Tibial nerve (tissue), 4 donors: ENCODE measurements at regions not wholly inside any gene's neighbourhood (a gene's known extent, or its start where the extent isn't known, plus 50 kb on each side); places are given as distances from the start of the nearest gene placed in this dataset.

Experiments used
- DNase-seq, 2 donors: peaks; one replicate each; pipeline ENCODE4 v3.0.0-alpha.2; 2019; ENCODE audit warnings: low spot score in 2 of 2
- H3K27ac ChIP-seq, 4 donors: fragments of 200-600 bp; sonication (generic) in 3 of 4; one replicate each; pipeline ENCODE4 v1.5.1; 2017 to 2019; ENCODE audit warnings: mild to moderate bottlenecking in 1 of 4
- H3K27me3 ChIP-seq, 2 donors: fragments of 200-600 bp; sonication (generic) in 1 of 2; one replicate each; pipeline versions ENCODE4 v1.5.1 to v1.6.0; 2017 to 2019
- H3K36me3 ChIP-seq, 3 donors: fragments of 200-600 bp; sonication (generic); one replicate each; pipeline ENCODE4 v1.5.1; 2018 to 2019
- H3K4me1 ChIP-seq, 4 donors: fragments of 200-600 bp; sonication (generic) in 3 of 4; one replicate each; pipeline ENCODE4 v1.5.1; 2017 to 2019
- H3K4me3 ChIP-seq, 4 donors: fragments of 200-600 bp; sonication (generic) in 3 of 4; one replicate each; pipeline ENCODE4 v1.5.1; 2017 to 2019; ENCODE audit warnings: mild to moderate bottlenecking in 1 of 4, moderate library complexity in 1 of 4
- H3K9me3 ChIP-seq, 4 donors: fragments of 200-600 bp; sonication (generic) in 3 of 4; one replicate each; pipeline ENCODE4 v1.5.1; 2017 to 2019
- CTCF ChIP-seq, 5 experiments: fragments of 200-600 bp in 3 of 5; fragments of 450-650 bp in 2 of 5; sonication (generic) in 3 of 5; IDR thresholded peaks; one replicate each; pipeline ENCODE4 v1.5.1; 2016 to 2019; ENCODE audit warnings: antibody characterized with exemption in 5 of 5, mild to moderate bottlenecking in 3 of 5, moderate library complexity in 2 of 5
- EP300 ChIP-seq, 2 donors: sonication (generic); formaldehyde crosslinking; IDR thresholded peaks; one replicate each; pipeline ENCODE4 v1.6.1; 2017; ENCODE audit warnings: antibody characterized with exemption in 2 of 2, mild to moderate bottlenecking in 1 of 2
- POLR2A ChIP-seq, 2 donors: fragments of 450-650 bp; IDR thresholded peaks; one replicate each; pipeline ENCODE4 v1.6.1; 2017; ENCODE audit warnings: antibody characterized with exemption in 2 of 2, mild to moderate bottlenecking in 2 of 2, moderate library complexity in 2 of 2
- WGBS, 2 donors: methylation state at CpG; one replicate each; pipeline ENCODE4 v1.1.5; 2018; 5-methylcytosine and 5-hydroxymethylcytosine counted together

GRCh38 chr6:28768187-28768913, 155.4 kb downstream of the TRIM27 start:
- Histone ChIP-seq H3K36me3 (no peaks in the 10 kb centered on the region), H3K4me3 (no peak overlapping the region), H3K27me3 (peaks cover 0 to 99% of the 10 kb centered on the region in 2 donors), H3K9me3 (peaks cover 0 to 20% (median 0%) of the 10 kb centered on the region in 4 donors), H3K27ac (no peak overlapping the region), H3K4me1 (peaks cover 0 to 7% (median 0%) of the 10 kb centered on the region in 4 donors)
- DNase-seq = no peak
- WGBS, 2 donors = 23 to 26% methylated on average over 12 of the region's 12 CpGs
- TF ChIP-seq POLR2A (IDR thresholded peaks at IDR 0.05) = no peak
- TF ChIP-seq EP300 (IDR thresholded peaks at IDR 0.05) = no peak
- no peak for TF ChIP-seq CTCF (IDR thresholded peaks at IDR 0.05)

GRCh38 chr6:28769626-28770402, 154.0 kb downstream of the TRIM27 start:
- Histone ChIP-seq H3K4me1 (peaks cover 0 to 7% (median 0%) of the 10 kb centered on the region in 4 donors), H3K36me3 (no peaks in the 10 kb centered on the region), H3K27me3 (peaks cover 0 to 99% of the 10 kb centered on the region in 2 donors), H3K4me3 (no peak overlapping the region), H3K9me3 (peaks cover 0 to 6% (median 0%) of the 10 kb centered on the region in 4 donors), H3K27ac (no peak overlapping the region)
- TF ChIP-seq EP300 (IDR thresholded peaks at IDR 0.05) = no peak
- no peak for TF ChIP-seq POLR2A (IDR thresholded peaks at IDR 0.05)
- no peak for TF ChIP-seq CTCF (IDR thresholded peaks at IDR 0.05)
- DNase-seq = no peak
- 12 to 14% methylated on average over 20 of the region's 20 CpGs for whole genome bisulfite sequencing, 2 donors

GRCh38 chr6:28770732-28771131, 153.1 kb downstream of the TRIM27 start:
- no peaks in the 10 kb centered on the region for H3K36me3 ChIP-seq
- H3K4me3 ChIP-seq = no peak overlapping the region
- peaks cover 0 to 7% (median 0%) of the 10 kb centered on the region in 4 donors for H3K4me1 ChIP-seq
- H3K27ac ChIP-seq = no peak overlapping the region
- DNase-seq = no peak
- WGBS, 2 donors = 11 to 39% methylated on average over 14 of the region's 14 CpGs
- H3K9me3 ChIP-seq = no peaks in the 10 kb centered on the region
- peaks cover 0 to 99% of the 10 kb centered on the region in 2 donors for H3K27me3 ChIP-seq
- TF ChIP-seq EP300 (IDR thresholded peaks at IDR 0.05) (no peak), CTCF (IDR thresholded peaks at IDR 0.05) (no peak), POLR2A (IDR thresholded peaks at IDR 0.05) (no peak)

GRCh38 chr6:28771401-28772267, 152.2 kb downstream of the TRIM27 start:
- no peak overlapping the region for H3K27ac ChIP-seq
- peaks cover 0 to 6% (median 0%) of the 10 kb centered on the region in 4 donors for H3K4me1 ChIP-seq
- no peak overlapping the region for H3K4me3 ChIP-seq
- no peaks in the 10 kb centered on the region for H3K36me3 ChIP-seq
- peaks cover 0 to 99% of the 10 kb centered on the region in 2 donors for H3K27me3 ChIP-seq
- whole genome bisulfite sequencing, 2 donors = 11% methylated on average over 16 to 19 of the region's 19 CpGs
- DNase-seq = no peak
- TF ChIP-seq CTCF (IDR thresholded peaks at IDR 0.05) (no peak), POLR2A (IDR thresholded peaks at IDR 0.05) (no peak), EP300 (IDR thresholded peaks at IDR 0.05) (no peak)
- no peaks in the 10 kb centered on the region for H3K9me3 ChIP-seq
